H1 (cell line): ENCODE measurements at regions not wholly inside any gene's neighbourhood (a gene's known extent, or its start where the extent isn't known, plus 50 kb on each side); places are given as distances from the start of the nearest gene placed in this dataset.

Experiments
- CTCF ChIA-PET: fragments of 300-600 bp; sonication (Branson Sonifier 250); formaldehyde crosslinking; loops from one replicate; lab custom pipeline; 2021; ENCODE audit not compliant: partially characterized antibody; lab: Charles Lee
- POLR2A ChIA-PET: fragments of 300-600 bp; sonication (Branson Sonifier 250); formaldehyde crosslinking; loops from one replicate; lab custom pipeline; 2021; ENCODE audit warnings: inconsistent platforms; ENCODE audit not compliant: partially characterized antibody; lab: Charles Lee
- DNase-seq, 2 experiments: peaks; one replicate each; pipeline versions ENCODE4 v3.0.0 to v3.0.0-alpha.2; 2010 to 2022; ENCODE audit warnings: low spot score in 2 of 2, low read depth in 1 of 2, mixed read lengths in 1 of 2
- FAIRE-seq: peaks from 2 replicates; lab custom pipeline; 2011; peaks lifted over from hg19 to GRCh38; lab: Jason Lieb, UNC
- H2AFZ ChIP-seq: 2 replicates; pipeline ENCODE4 v1.8.1; 2012; ENCODE audit warnings: low read length, inconsistent platforms
- H2AK5ac ChIP-seq: 2 replicates; pipeline ENCODE4 v1.6.1; 2013; ENCODE audit warnings: low read depth, low read length
- H2BK120ac ChIP-seq: replicated peaks from 2 replicates; pipeline ENCODE3; 2013; ENCODE audit warnings: low read depth, low read length, inconsistent platforms
- H2BK12ac ChIP-seq: 2 replicates; pipeline ENCODE4 v1.6.1; 2013; ENCODE audit warnings: low read depth, low read length
- H2BK15ac ChIP-seq: 2 replicates; pipeline ENCODE4 v1.6.1; 2013; ENCODE audit warnings: low read length
- H2BK20ac ChIP-seq: 2 replicates; pipeline ENCODE4 v1.6.1; 2013; ENCODE audit warnings: low read length
- H2BK5ac ChIP-seq: 2 replicates; pipeline ENCODE4 v1.6.1; 2013; ENCODE audit warnings: low read depth, low read length
- H3K14ac ChIP-seq: 2 replicates; pipeline ENCODE4 v1.6.1; 2013; ENCODE audit warnings: inconsistent platforms; ENCODE audit not compliant: insufficient read length
- H3K18ac ChIP-seq: 2 replicates; pipeline ENCODE4 v1.6.1; 2013; ENCODE audit warnings: low read length; ENCODE audit errors: extremely low read depth
- H3K23ac ChIP-seq: 2 replicates; pipeline ENCODE4 v1.6.1; 2013; ENCODE audit warnings: inconsistent platforms; ENCODE audit not compliant: insufficient read length
- H3K23me2 ChIP-seq: 2 replicates; pipeline ENCODE4 v1.6.1; 2013; ENCODE audit warnings: low read depth, low read length
- H3K27ac ChIP-seq: 2 replicates; pipeline ENCODE4 v1.6.1; 2011; ENCODE audit warnings: low read depth, low read length, inconsistent platforms
- H3K27me3 ChIP-seq, 4 experiments: replicated peaks in 1 of 4; 1 replicate in 1 of 4; 2 replicates in 3 of 4; pipeline versions ENCODE4 v1.6.1 to v1.8.1; 2011 to 2013; ENCODE audit warnings: low read length in 3 of 4, mild to moderate bottlenecking in 3 of 4, inconsistent platforms in 2 of 4, mixed read lengths in 2 of 4, moderate library complexity in 1 of 4; ENCODE audit not compliant: control insufficient read depth in 3 of 4, insufficient read depth in 3 of 4; ENCODE audit errors: extremely low read depth in 1 of 4
- H3K36me3 ChIP-seq, 4 experiments: 2 replicates each; pipeline versions ENCODE4 v1.6.1 to v1.8.1; 2011 to 2013; ENCODE audit warnings: mild to moderate bottlenecking in 4 of 4, low read length in 3 of 4, moderate library complexity in 2 of 4, control low read depth in 1 of 4, inconsistent platforms in 1 of 4; ENCODE audit not compliant: insufficient read depth in 4 of 4, control insufficient read depth in 2 of 4
- H3K4ac ChIP-seq: replicated peaks from 2 replicates; pipeline ENCODE3; 2013; ENCODE audit warnings: low read length, low read depth, mixed read lengths, inconsistent platforms; ENCODE audit not compliant: insufficient read length
- H3K4me1 ChIP-seq, 4 experiments: replicated peaks in 1 of 4; 1 replicate in 1 of 4; 2 replicates in 3 of 4; pipeline versions ENCODE4 v1.6.1 to v1.8.1; 2011 to 2013; ENCODE audit warnings: low read length in 3 of 4, inconsistent platforms in 2 of 4, mixed read lengths in 1 of 4; ENCODE audit not compliant: insufficient read depth in 4 of 4, control insufficient read depth in 3 of 4
- H3K4me2 ChIP-seq, 2 experiments: 2 replicates each; pipeline versions ENCODE4 v1.6.1 to v1.8.1; 2011 to 2013; ENCODE audit warnings: low read depth in 2 of 2, low read length in 2 of 2, control low read depth in 1 of 2, inconsistent platforms in 1 of 2, mild to moderate bottlenecking in 1 of 2; ENCODE audit not compliant: insufficient read depth in 1 of 2
- H3K4me3 ChIP-seq, 4 experiments: fragments of 200-600, 300-600 bp in 1 of 4; sonication (generic), shearing (Covaris generic), sonication (Bioruptor Twin) in 1 of 4; 2 replicates each; pipeline versions ENCODE4 v1.5.1 to v1.8.1; 2011 to 2016; ENCODE audit warnings: low read length in 4 of 4, low read depth in 3 of 4, control low read depth in 2 of 4, inconsistent platforms in 2 of 4, mild to moderate bottlenecking in 2 of 4, mixed read lengths in 1 of 4, moderate library complexity in 1 of 4; ENCODE audit not compliant: insufficient read depth in 2 of 4; ENCODE audit errors: extremely low read depth in 1 of 4
- H3K56ac ChIP-seq: replicated peaks from 2 replicates; pipeline ENCODE3; 2013; ENCODE audit warnings: low read depth, mild to moderate bottlenecking, mixed read lengths, low read length, inconsistent platforms; ENCODE audit not compliant: insufficient read length
- H3K79me1 ChIP-seq: 2 replicates; pipeline ENCODE4 v1.6.1; 2013; ENCODE audit warnings: low read depth, low read length, control low read depth
- H3K79me2 ChIP-seq, 2 experiments: 2 replicates each; pipeline versions ENCODE4 v1.6.1 to v1.8.1; 2012 to 2013; ENCODE audit warnings: low read length in 2 of 2, mild to moderate bottlenecking in 2 of 2, inconsistent platforms in 1 of 2; ENCODE audit not compliant: insufficient read depth in 2 of 2, control insufficient read depth in 1 of 2
- H3K9ac ChIP-seq, 4 experiments: replicated peaks in 1 of 4; 1 replicate in 1 of 4; 2 replicates in 3 of 4; pipeline versions ENCODE4 v1.6.1 to v1.8.1; 2011 to 2013; ENCODE audit warnings: low read depth in 3 of 4, low read length in 3 of 4, control low read depth in 2 of 4, mild to moderate bottlenecking in 2 of 4, moderate library complexity in 2 of 4, inconsistent platforms in 1 of 4; ENCODE audit errors: extremely low read depth in 1 of 4
- H3K9me3 ChIP-seq, 2 experiments: 2 replicates each; pipeline versions ENCODE4 v1.6.1 to v1.8.1; 2012 to 2013; ENCODE audit warnings: mild to moderate bottlenecking in 2 of 2, moderate library complexity in 2 of 2, control low read depth in 1 of 2, inconsistent platforms in 1 of 2, low read depth in 1 of 2, low read length in 1 of 2, mixed read lengths in 1 of 2; ENCODE audit not compliant: insufficient read depth in 2 of 2
- H4K20me1 ChIP-seq, 2 experiments: replicated peaks in 1 of 2; 2 replicates each; pipeline versions ENCODE3 to v1.8.1; 2011 to 2013; ENCODE audit warnings: inconsistent platforms in 2 of 2, low read length in 2 of 2, mild to moderate bottlenecking in 1 of 2; ENCODE audit not compliant: insufficient read depth in 2 of 2, control insufficient read depth in 1 of 2
- H4K5ac ChIP-seq: 2 replicates; pipeline ENCODE4 v1.6.1; 2013; ENCODE audit warnings: low read length, low read depth, mixed read lengths, inconsistent platforms; ENCODE audit not compliant: insufficient read length
- H4K8ac ChIP-seq: 2 replicates; pipeline ENCODE4 v1.8.0; 2013; ENCODE audit warnings: mild to moderate bottlenecking, moderate library complexity, low read length, inconsistent platforms; ENCODE audit not compliant: insufficient read depth; ENCODE audit errors: extremely low read depth
- H4K91ac ChIP-seq: replicated peaks from 2 replicates; pipeline ENCODE3; 2013; ENCODE audit warnings: low read length, mixed read lengths, inconsistent platforms; ENCODE audit not compliant: insufficient read length
- BRCA1 ChIP-seq: IDR thresholded peaks from 2 replicates; pipeline ENCODE4 v1.6.1; 2012; ENCODE audit warnings: low read depth, low read length, improper control_type of control experiment
- KDM5A ChIP-seq: fragments of 200-600 bp; IDR thresholded peaks from 2 replicates; pipeline ENCODE4 v1.7.1; 2012; ENCODE audit warnings: mild to moderate bottlenecking, low read length, inconsistent platforms, mixed read lengths
- YY1 ChIP-seq: IDR thresholded peaks from 2 replicates; pipeline ENCODE4 v1.6.1; 2011; ENCODE audit warnings: low read depth, mild to moderate bottlenecking, low read length
- WGBS, 2 experiments: shearing (Covaris generic) in 1 of 2; methylation state at CpG; one replicate each; pipeline versions ENCODE4 v1.1.6 to v1.1.7; 2013 to 2015; ENCODE audit warnings: low lambda C conversion rate in 2 of 2, mixed read lengths in 2 of 2, inconsistent platforms in 1 of 2, low coverage in 1 of 2, missing lambda C conversion rate in 1 of 2; ENCODE audit not compliant: insufficient replicate concordance in 2 of 2, insufficient coverage in 1 of 2, insufficient read length in 1 of 2; ENCODE audit errors: extremely low coverage in 1 of 2, missing lambda C conversion rate in 1 of 2; 5-methylcytosine and 5-hydroxymethylcytosine counted together

GRCh38 chr10:78523453-78523852 lies 489.8 kb downstream of the RPS24 start:
- Histone ChIP-seq H3K14ac (no peak overlapping the region), H3K79me2 (no peaks in the 10 kb centered on the region), H2BK12ac (no peak overlapping the region), H4K20me1 (no peaks in the 10 kb centered on the region), H3K9ac (no peak overlapping the region), H4K5ac (no peak overlapping the region), H3K27ac (no peak overlapping the region), H3K79me1 (no peaks in the 10 kb centered on the region; the same call in 1 of the 2 replicates), H3K23ac (no peak overlapping the region), H3K4ac (no peak overlapping the region), H3K4me2 (no peak overlapping the region), H2BK15ac (no peak overlapping the region), H4K91ac (no peak overlapping the region), H3K18ac (no peak overlapping the region), H2BK5ac (no peak overlapping the region), H3K36me3 (no peaks in the 10 kb centered on the region), H3K9me3 (no peaks in the 10 kb centered on the region), H2AFZ (no peak overlapping the region), H4K8ac (no peak overlapping the region), H3K23me2 (no peaks in the 10 kb centered on the region), H3K4me1 (no peaks in the 10 kb centered on the region; a peak in 1 of 7 replicates)
- ChIA-PET POLR2A (interaction anchor here (1.3 kb wide), 1 partner anchor 18 kb away, joined by 3 read pairs; no protein-coding TSS in a partner anchor), CTCF (interaction anchor here (1.0 kb wide), 1 partner anchor 291 kb away, joined by 4 read pairs; no protein-coding TSS in a partner anchor)
- 79% methylated on average over 1 of the region's 1 CpG; no CpG with 5 or more reads in 1 of the 2 experiments for WGBS, 2 experiments
- DNase-seq = no peak
- TF ChIP-seq BRCA1 = no peak
- TF ChIP-seq YY1 = no peak
- no peak for TF ChIP-seq KDM5A
- TF ChIP-seq, all 59 proteins: peak for 0
- no peak for FAIRE-seq
- Histone ChIP-seq H2BK120ac (no peak overlapping the region), H2BK20ac (no peak overlapping the region), H2AK5ac (no peak overlapping the region), H3K4me3 (no peak overlapping the region), H3K56ac (no peak overlapping the region), H3K27me3 (no peaks in the 10 kb centered on the region)
